Lung (tissue), 12 donors: ENCODE measurements at regions not wholly inside any gene's neighbourhood (a gene's known extent, or its start where the extent isn't known, plus 50 kb on each side); places are given as distances from the start of the nearest gene placed in this dataset. TPM values are rescaled to one million over a fixed set of nuclear protein-coding genes. Genes with fewer than 3 reads are reported as not detected.

Source experiments
- ATAC-seq: fragments of 200-7000 bp; cut with Tn5 transposase; one replicate; pipeline ENCODE4 v1.9.1; 2020; ENCODE audit warnings: moderate number of reproducible peaks; ENCODE audit not compliant: insufficient read depth, low FRiP score
- DNase-seq, 3 donors: peaks; one replicate each; pipeline ENCODE4 v3.0.0-alpha.2; 2013 to 2017
- H3K27ac ChIP-seq, 2 donors: one replicate each; pipeline ENCODE4 v1.5.1; 2013; ENCODE audit warnings: mild to moderate bottlenecking in 2 of 2, moderate library complexity in 2 of 2, control low read depth in 1 of 2, inconsistent platforms in 1 of 2, low read depth in 1 of 2, low read length in 1 of 2
- H3K27me3 ChIP-seq, 3 donors: one replicate each; pipeline ENCODE4 v1.5.1; 2013; ENCODE audit warnings: low read length in 2 of 3; ENCODE audit not compliant: control insufficient read depth in 3 of 3, insufficient read depth in 3 of 3
- H3K36me3 ChIP-seq, 4 donors: one replicate each; pipeline ENCODE4 v1.5.1; 2013; ENCODE audit warnings: low read length in 4 of 4, mild to moderate bottlenecking in 1 of 4, moderate library complexity in 1 of 4; ENCODE audit not compliant: control insufficient read depth in 4 of 4, insufficient read depth in 4 of 4
- H3K4me1 ChIP-seq, 5 donors: one replicate each; pipeline ENCODE4 v1.5.1; 2013; ENCODE audit warnings: low read length in 5 of 5, mild to moderate bottlenecking in 2 of 5, moderate library complexity in 1 of 5; ENCODE audit not compliant: control insufficient read depth in 5 of 5, insufficient read depth in 5 of 5
- H3K4me3 ChIP-seq: one replicate; pipeline ENCODE4 v1.5.1; 2013; ENCODE audit warnings: mild to moderate bottlenecking, control low read depth, moderate library complexity
- H3K9ac ChIP-seq, 2 donors: one replicate each; pipeline ENCODE4 v1.5.1; 2013; ENCODE audit warnings: low read length in 2 of 2, control low read depth in 1 of 2; ENCODE audit not compliant: insufficient read depth in 1 of 2
- H3K9me3 ChIP-seq, 4 donors: one replicate each; pipeline ENCODE4 v1.5.1; 2013; ENCODE audit warnings: low read length in 3 of 4, mild to moderate bottlenecking in 1 of 4, moderate library complexity in 1 of 4; ENCODE audit not compliant: control insufficient read depth in 4 of 4, insufficient read depth in 3 of 4
- WGBS, 2 donors: extraction: QIAGEN DNeasy Blood & Tissue Kit; methylation state at CpG; one replicate each; pipeline ENCODE4 v1.1.7; 2013; 5-methylcytosine and 5-hydroxymethylcytosine counted together
- small RNA-seq: library from RNA; depleted of rRNA; stranded (forward); fragments of <200 nt; gene quantifications from one replicate; pipeline ENCODE3, GENCODE V24; 2014; ENCODE audit warnings: low replicate concordance
- TF ChIP-seq, protein P1 (sequence below): IDR thresholded peaks from 2 replicates; pipeline ENCODE4 v1.5.1; 2012; ENCODE audit warnings: mild to moderate bottlenecking; ENCODE audit errors: control extremely low read depth, extremely low read depth
- donor health status: control.
- donor health status: control.
- donor health status: Bipolar disorder and iron deficiency.
- donor health status: healthy.
- donor health status: DM: yes; HTN: yes; CAD: no.

DNA sequence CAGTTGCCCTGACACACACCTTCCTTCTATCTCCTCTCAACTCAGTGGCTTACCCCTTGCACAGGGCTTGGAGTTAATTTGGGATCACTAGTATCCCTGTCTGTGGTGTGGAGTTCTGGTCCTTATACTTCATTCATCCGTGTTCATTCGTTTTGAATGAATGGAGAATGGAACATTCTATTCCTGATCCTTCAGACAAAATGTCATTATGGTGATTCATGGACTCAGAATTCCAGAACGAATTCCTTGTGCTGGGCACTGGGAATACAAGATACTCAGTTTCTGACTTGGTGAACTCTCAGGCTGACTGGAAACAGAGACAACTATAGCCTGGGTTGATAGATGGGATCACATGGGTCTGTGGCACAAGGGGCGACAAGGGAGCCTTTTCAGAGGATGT, 49.9 kb upstream of the TRABD2B start:
- Histone ChIP-seq H3K27me3 (no peaks in the 10 kb centered on the region), H3K4me1 (peaks cover 0 to 46% (median 15%) of the 10 kb centered on the region in 5 donors), H3K4me3 (no peak overlapping the region), H3K9ac (no peak overlapping the region), H3K36me3 (no peaks in the 10 kb centered on the region), H3K9me3 (no peaks in the 10 kb centered on the region), H3K27ac (no peak overlapping the region)
- TF ChIP-seq, protein P1, sequence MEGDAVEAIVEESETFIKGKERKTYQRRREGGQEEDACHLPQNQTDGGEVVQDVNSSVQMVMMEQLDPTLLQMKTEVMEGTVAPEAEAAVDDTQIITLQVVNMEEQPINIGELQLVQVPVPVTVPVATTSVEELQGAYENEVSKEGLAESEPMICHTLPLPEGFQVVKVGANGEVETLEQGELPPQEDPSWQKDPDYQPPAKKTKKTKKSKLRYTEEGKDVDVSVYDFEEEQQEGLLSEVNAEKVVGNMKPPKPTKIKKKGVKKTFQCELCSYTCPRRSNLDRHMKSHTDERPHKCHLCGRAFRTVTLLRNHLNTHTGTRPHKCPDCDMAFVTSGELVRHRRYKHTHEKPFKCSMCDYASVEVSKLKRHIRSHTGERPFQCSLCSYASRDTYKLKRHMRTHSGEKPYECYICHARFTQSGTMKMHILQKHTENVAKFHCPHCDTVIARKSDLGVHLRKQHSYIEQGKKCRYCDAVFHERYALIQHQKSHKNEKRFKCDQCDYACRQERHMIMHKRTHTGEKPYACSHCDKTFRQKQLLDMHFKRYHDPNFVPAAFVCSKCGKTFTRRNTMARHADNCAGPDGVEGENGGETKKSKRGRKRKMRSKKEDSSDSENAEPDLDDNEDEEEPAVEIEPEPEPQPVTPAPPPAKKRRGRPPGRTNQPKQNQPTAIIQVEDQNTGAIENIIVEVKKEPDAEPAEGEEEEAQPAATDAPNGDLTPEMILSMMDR: no peak
- no peak for ATAC-seq
- DNase-seq: no peak
- 63 to 76% methylated on average over 4 of the region's 4 CpGs for WGBS, 2 donors

Small RNAs in the stretch of these regions (small RNA-seq; reads per million reads assigned to genes)
- not detected for gene CYP46A4P
